HG03575 (cell line): ENCODE measurements at regions not wholly inside any gene's neighbourhood (a gene's known extent, or its start where the extent isn't known, plus 50 kb on each side); places are given as distances from the start of the nearest gene placed in this dataset.
"Not testable (repeated sequence)": the region's sequence is repeated elsewhere in the genome, so short reads cannot be mapped to it uniquely, and the experiment has no call there.

Experiments used
- ATAC-seq: cut with Tn5 transposase; IDR thresholded peaks from one replicate; pipeline ENCODE4 v1.9.1; 2021; ENCODE audit not compliant: unreplicated experiment, insufficient number of reproducible peaks, low FRiP score; ENCODE audit errors: extremely low read depth

- no peak for ATAC-seq
These were observed 391.7 kb upstream of the FZD8 start for GRCh38 chr10:36033808-36034207.

GRCh38 chr10:36030516-36030915, 388.4 kb upstream of the FZD8 start:
- no peak for ATAC-seq

GRCh38 chr10:36026656-36027390, 384.7 kb upstream of the FZD8 start:
- ATAC-seq = no peak

- no peak for ATAC-seq
These were observed 384.0 kb upstream of the FZD8 start for GRCh38 chr10:36026081-36026480.

- ATAC-seq = no peak
These were observed 381.8 kb upstream of the FZD8 start for GRCh38 chr10:36023939-36024338.

GRCh38 chr10:36021096-36021495, 379.0 kb upstream of the FZD8 start:
- ATAC-seq = no peak

- no peak for ATAC-seq
These were observed 377.7 kb upstream of the FZD8 start for GRCh38 chr10:36019749-36020148.

- ATAC-seq = no peak
These were observed 376.9 kb upstream of the FZD8 start for GRCh38 chr10:36018996-36019395.

GRCh38 chr10:36017137-36017536, 375.0 kb upstream of the FZD8 start:
- no peak for ATAC-seq

GRCh38 chr10:36007369-36007768, 365.3 kb upstream of the FZD8 start:
- no peak for ATAC-seq

- ATAC-seq = no peak
These were observed 361.6 kb upstream of the FZD8 start for GRCh38 chr10:36003688-36004087.

- no peak for ATAC-seq
These were observed 361.0 kb upstream of the FZD8 start for GRCh38 chr10:36003031-36003600.

- no peak for ATAC-seq
These were observed 360.3 kb upstream of the FZD8 start for GRCh38 chr10:36002445-36002844.

- not testable (repeated sequence) for ATAC-seq
These were observed 358.7 kb upstream of the FZD8 start for GRCh38 chr10:36000754-36001153.

- ATAC-seq = no peak
These were observed 355.9 kb upstream of the FZD8 start for GRCh38 chr10:35998026-35998425.

GRCh38 chr10:35995485-35995884, 353.4 kb upstream of the FZD8 start:
- no peak for ATAC-seq

GRCh38 chr10:35993591-35994515, 351.8 kb upstream of the FZD8 start:
- ATAC-seq = no peak

GRCh38 chr10:35992107-35992506, 350.0 kb upstream of the FZD8 start:
- ATAC-seq = no peak

- ATAC-seq = no peak
These were observed 344.8 kb upstream of the FZD8 start for GRCh38 chr10:35986756-35987502.
